Right lung (tissue), 2 donors: ENCODE measurements at regions not wholly inside any gene's neighbourhood (a gene's known extent, or its start where the extent isn't known, plus 50 kb on each side); places are given as distances from the start of the nearest gene placed in this dataset.

Experiments used
- DNase-seq, 2 donors: peaks; one replicate each; pipeline ENCODE4 v3.0.0-alpha.2; 2013

DNA sequence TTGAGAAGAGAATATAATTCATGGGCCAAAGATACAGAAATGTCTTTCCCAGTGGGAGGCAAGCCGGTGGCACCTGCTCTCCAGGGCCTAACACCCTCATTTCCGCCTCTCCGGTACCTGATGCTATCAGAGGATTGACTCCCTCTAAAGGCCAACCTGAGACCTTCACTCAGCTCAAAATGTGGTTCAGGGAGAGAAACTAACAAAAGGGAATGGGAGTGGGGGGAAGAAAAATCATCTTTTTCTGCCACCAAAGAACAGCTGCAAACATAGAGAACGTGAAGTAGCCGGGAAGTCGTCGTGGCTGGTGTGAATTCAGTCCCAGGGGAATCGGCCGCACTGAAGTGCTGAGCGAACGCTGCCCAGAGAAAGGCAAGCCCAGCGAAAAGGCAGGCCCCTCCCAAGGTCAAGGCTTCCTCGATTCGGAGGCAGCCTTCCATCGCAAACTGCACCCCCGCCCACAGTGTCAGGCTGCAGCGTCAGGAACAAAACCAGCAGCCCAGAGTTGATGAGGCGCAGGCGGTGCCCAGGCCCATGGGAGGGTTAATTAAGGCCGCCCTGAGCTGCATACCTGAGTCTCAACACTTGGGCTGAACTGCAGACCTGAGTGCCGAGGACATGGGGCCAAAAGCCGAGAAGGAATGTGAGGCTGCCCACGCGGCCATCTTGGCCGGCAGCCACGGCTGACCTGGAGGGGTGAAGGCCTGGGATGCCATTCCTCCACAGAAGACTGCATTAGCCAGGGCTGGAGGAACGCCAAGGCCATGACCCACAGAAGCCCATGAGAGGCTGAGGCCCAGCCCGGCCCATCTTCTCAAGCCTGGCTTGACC is 160.2 kb downstream of the PSMG1 start:
- no peak for DNase-seq

DNA sequence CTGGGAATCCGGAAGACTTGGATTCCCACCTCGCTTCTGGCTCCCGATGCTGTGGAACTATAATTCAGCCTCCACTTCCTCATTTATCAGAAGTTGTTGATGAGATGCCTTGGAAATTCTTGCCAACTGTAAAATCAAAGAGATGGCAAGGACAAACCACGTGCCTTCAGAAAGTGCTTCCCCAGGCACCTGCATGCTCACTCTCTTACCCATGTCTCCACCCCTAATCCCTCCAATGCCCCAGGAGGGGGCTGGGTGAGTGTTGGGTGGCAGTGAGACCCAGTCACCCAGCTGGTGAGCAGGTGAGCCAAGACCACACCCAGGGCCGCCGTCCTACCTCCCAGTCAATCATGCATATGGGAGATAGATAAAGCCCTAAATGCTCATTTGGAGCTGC is 160.8 kb downstream of the PSMG1 start:
- no peak for DNase-seq

DNA sequence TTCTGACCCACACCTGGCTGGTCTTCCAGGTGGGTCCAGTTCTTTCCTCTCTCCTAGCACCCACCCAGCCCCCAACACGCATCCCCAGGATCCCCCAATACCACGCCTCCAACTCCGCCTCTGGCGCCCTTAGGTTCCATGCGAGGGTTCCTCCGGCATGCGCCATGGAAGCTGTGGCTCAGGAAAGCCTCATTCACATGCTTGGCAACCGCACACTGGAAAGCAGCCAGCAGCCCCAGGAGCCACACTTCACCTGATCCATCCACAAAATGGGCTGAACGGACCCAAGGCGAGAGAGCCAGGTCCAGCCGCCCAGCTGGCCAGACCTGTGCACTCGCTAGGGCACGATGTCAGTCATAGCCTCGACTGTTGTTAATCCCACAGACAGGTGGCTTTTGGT is 161.2 kb downstream of the PSMG1 start:
- DNase-seq: no peak

DNA sequence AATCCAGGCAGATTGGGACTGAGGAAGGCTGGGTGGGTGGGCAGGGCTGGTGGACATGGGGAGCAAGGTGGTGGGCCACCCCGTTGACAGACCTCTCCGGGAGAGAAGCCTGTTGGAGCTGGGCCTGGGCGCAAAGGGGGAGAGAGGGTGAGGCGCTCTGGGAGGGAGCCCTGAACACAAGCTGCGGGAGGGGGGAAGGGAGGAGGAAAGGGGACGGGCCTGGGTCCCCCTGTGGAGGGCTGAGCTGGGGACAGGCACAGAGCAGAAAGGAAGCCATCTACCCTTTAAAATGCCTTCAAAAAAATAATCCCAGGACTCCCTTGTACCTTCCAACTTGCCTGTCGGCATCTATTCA is 161.8 kb downstream of the PSMG1 start:
- DNase-seq: no peak

DNA sequence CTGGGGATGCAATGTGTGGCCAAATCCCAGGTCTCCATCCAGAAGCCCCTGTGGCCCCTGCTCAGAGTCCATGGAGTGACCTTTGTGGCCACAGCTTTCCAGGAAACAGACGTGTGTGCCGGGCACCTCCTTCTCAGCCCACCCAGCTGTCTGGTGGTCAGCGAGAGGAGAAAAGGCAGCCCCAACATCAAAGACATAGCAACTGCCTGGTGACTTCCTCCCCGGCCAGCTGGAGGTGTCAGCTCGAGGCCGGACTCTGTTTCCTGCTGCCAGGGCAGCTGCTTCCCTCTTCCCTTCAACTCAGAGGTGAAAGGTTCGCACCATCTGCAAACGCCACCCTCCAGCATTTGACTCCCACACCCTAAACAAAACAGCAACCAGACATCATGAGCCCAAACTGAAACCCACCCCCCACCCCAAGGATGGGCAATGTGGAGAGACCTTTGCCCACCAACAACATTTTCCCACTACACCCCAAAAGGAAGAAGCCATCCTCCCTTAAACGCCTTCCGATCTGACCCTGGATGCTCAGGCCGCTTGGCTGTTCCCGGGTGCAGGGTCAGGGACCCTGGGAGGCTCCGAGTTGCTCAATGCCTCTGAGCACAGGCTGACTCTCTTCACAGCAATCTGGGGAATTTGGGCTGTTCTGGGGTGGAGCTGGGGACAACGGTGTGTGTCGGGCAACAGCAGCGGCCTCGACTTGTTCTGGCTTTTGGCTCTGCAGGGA is 162.3 kb downstream of the PSMG1 start:
- peak; percentile 51 to 55 for DNase-seq

DNA sequence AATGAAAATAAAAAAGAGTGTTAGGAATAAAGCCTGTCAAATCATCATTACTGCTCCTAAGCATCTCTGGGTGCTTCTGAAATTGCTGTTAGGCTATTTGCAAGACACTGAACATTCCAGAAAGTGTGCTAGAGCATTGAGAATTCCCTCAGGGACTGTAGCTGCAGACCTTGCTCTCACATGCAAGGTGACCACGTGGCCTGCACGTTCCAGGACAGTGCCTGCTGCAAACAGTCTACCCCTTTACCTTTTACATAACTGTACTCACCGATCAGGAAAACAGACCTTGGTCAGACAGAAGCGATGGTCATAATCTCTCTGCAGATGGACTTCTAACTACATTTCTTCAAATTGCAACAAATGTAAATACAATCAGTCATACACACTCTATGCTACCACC is 164.5 kb downstream of the PSMG1 start:
- DNase-seq: no peak

DNA sequence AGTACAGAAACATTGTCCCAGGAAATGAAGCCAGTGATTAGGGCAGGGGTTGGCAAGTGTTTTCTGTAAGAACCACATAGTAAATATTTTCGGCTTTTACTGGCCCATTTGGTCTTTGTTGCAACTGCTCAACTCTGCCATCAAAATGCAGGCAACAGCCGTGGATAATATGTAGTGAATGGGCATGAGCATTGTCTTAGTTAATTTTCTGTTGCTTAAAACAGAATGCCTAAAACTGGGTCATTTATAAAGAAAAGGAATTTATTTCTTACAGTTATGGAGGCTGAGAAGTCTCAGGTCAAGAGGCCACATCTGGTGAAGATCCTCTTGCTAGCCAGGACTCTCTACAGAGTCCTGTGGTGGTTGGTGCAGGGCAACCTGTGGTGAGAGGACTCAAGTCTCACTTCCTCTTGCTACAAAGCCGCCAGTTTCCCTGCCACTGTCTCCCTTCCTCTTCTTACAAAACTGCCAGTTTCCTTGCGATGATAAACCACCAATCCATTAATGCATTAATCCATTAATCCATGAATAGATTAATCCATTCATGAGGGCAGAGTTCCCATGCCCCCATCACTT is 166.4 kb downstream of the PSMG1 start:
- DNase-seq: no peak

DNA sequence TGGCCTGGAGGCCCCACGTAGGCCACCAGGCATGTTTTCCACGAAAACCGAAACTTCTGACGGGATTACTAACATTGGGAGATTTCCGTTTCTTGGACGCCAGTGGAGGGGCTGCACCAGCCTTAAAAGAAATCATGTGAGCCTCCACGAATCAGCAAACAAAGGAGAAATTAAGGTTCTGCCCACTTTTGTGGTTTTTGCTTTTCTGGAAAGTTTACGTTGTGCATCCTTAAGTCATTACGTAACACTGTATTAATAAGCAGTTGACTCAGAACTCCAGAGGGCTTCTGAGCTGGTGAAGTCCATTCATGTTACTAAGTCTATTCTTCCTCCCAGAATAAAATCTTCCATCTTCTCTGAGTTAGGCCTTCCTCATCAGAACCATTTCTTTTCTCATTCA is 168.5 kb downstream of the PSMG1 start:
- DNase-seq: no peak

DNA sequence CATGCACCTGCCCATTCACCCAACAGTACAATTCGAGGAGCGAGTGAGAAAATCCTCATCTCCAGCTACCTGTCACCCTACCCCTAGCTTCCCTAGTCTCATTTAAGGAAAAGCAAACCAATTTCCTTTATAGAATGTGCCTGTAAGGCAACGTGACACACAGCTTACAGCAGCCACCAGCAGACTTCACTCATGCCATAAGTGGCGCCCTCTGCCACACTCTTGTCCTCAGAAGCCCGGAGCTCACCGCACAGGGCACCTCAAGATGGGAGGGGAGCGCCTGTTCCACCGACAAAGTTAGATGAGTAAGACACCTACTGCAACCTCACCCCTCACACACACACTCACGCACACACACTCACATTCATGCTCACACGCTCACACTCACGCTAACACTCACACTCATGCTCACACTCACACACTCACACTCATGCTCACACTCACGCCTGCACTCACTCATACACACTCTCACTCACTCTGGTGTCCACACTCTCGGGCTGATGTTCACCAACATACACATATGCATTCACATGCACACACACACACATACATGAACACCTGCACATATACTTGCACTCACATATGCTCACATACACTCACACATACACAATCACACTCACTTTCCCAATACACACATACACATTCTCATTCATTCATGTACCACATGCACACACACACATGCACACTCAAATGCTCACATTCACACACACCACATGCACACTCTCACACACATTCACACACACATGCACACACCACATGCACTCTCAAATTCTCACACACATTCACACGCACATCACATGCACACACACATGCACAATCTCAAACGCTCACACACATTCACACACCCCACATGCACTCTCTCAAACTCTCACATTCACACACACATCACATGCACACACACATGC is 170.7 kb downstream of the PSMG1 start:
- no peak for DNase-seq

DNA sequence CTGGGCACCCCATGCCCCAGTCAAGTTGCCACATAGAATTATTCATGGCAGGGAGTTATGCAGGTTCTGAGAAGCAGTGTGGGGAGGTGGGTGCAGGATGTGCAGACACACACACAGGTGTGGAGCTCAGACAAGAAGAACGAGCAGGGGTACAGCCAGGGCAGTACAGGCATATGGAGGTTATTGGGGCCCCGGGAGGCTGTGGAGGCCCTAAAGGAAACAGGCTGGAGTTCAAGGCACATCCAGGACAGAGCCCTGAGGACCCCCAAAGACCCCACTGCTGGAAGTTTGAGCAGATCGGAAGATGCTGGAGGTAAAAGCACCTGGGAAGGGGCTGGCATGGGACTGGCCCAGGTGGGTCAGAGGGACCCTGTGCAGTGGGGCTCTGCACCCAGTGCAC is 171.3 kb downstream of the PSMG1 start:
- DNase-seq: no peak

DNA sequence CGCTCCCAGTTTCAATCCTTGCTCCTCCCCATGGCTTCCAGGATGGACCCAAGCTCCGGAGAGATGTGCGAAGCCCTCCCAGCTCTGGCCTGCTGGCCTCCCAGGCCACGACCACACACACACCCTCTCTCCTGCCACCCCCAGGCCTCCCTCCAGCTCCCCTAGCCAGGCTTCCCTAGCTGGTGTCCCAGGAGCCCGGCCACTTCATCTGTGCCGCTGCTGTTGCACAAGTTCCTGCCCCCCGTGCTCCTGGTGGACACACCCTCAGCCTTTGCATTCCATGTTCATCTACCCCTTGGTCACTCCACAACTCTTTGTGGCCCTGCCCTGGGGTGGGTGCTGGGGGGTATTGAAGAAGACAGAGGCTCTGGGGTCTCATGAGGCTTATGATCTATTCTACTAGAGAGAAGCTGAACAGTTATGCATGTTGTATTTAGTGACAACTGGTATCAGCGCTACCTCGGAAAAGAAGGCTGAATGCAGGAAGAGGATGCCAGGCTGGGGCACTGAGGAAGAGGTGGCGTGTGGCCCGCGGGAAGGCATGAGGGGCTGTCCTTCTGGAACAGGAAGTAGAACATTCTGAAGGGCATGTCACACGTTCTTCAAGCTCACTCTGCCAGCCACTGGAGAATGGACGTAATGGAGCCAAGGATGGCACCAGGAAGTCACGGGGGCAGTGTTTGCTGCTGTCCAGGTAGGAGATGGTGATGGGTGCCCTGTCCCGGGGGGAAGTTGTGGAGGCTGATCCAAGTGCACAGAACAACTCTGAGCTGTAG is 172.4 kb downstream of the PSMG1 start:
- DNase-seq: no peak

DNA sequence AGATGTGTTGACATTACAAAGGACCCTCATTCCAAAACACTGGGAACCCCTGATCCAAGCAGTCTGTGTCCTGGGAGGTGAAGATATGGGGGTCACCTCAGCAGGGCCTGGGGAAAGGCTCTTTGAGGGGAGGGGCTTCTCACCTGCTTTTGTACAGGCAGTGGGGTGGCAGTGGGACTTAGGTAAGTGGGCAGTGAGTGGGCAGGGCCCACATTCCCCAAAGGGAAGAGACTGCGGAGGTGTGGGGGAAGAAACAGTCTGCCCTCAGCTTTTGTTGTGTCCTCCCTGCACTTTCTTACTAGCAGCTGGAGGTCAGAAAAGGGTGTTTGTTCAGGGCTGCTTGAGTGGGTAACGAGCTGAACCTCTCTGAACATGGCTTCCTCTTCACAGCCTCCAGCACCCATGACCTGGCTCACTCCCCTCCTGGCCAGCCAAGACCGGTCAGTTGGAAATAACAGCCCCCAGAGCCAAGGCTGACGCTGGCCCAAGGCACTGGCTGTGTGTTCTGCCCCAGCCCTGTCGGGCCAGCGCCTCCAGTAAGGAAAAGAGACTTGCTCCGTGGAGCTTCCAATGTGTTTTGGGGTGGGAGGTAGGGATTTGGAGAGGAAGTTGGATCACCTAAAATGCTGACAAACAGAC is 173.5 kb downstream of the PSMG1 start:
- DNase-seq: no peak

DNA sequence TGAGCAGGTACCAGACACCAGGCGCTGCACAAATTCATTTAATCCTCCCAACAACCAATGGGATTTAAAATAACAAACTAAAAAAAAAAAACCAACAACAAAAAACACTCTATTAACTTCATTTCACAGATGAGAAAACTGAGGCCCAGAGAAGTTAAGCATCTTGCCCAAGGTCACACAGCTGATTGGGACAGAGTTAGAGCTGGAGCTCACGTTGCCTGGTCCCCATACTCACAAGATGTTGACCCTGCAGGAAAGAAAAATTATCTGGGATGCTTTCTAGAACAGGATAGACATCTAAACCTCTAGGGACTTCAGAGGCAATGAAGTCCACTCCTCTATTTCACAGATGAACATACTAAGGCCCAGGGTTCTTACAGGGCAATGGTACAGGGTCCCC is 175.3 kb downstream of the PSMG1 start:
- no peak for DNase-seq

DNA sequence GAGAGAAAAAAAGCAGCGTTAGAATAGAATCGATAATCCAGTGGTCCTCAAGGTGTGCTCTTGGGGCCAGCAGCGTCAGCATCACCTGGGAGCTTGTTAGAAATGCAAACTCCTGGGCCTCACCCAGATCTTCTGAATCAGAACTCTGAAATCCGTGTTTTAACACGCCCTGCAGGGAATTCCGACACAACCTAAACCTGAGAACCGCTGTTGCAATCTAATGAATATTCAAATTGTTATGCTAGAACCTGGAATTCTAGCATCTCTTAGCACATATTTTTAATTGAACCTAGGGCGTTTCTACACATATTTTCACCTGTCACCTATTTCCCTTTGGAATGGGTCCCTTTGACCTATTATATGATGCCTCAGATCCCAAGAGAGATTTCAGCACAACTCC is 175.7 kb downstream of the PSMG1 start:
- no peak for DNase-seq

DNA sequence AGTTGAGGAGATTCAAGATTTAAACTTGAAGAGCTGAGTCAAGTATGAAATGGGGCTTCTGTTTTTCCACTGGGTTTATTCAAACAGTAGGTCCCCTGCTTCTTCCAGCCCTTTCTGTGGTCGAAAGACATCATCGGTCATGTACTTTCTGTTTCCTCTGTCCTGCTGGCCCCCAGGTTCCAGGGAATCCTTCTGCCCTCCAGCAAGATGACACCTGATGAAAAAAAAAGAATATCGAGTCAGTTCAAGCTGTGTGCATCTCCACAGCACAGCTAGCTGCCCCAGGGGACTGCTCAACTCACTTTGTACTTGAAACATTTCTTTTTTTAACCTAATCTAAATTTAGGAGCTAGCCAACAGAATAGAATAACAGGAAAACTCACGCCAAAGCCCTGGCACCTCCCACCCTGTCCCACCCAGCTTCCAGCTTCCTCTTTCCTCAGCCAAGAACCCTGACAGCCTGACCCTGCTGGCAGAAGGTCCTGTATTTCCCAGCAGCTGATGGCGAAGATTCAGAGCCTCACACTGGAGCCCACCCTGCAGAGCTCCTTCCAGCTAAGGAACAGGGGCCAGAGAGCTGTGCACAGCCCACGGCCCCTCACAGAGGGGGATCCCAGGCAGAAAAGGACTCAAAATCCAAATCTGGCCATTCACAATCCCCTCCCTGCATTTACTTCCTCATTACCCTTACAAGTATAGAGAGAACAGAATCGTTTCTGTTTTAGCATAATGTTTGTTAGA is 176.5 kb downstream of the PSMG1 start:
- DNase-seq: peak in 1 of 2 donors; percentile 79

DNA sequence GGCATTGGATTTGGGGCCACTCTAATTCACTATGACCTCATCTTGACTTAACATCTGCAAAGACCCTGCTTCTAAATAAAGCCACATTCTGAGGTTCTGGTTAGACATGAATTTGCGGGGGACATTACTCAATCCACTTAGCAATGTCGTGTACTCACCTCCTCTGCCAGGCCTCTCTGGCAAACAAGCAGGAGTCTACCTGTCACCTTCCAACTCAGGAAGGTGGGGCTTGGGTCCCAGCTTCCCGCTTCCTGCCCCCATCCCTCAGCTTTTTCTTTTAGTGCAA is 177.8 kb downstream of the PSMG1 start:
- no peak for DNase-seq

DNA sequence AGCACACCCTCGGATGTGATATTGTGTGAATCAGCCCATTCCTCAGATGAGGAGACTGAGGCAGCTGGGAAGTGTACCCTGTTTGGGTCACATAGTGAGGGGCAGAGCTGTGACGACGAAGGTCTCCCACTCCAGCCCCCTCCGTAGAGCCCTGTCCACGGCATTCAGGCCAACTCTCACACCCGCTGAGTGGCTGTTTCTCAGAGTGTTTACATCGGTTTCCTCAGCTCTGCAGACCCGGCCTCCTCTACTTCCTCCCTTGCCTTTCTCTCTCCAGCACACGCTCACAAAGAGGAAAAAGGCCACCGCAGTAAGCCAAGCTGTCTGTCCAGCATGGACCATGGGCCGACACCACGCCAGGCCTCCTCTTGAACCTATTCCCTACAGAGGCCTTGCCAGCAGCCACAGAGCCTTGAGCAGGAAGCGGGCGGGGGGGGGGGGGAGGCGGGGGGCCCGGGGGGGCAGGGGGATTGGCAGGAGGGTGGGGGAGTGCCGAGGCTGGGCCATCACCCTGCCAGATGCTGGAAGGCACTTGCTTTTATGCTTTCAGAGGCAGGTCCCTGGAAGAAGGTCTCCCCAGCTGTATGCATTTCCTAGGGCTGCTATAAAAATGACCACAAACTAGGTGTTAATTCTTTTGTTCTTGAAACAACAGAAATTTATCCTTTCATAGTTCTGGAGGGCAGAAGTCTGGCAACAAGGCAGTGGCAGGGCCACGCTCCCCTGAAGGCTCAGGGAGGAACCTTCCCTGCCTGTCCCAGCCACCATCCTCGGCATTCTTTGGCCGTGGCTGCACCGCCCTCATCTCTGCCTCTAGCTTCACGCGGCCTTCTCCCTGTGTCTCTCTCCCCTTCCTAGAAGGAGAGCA is 178.4 kb downstream of the PSMG1 start:
- DNase-seq: peak; percentile 87 to 91

DNA sequence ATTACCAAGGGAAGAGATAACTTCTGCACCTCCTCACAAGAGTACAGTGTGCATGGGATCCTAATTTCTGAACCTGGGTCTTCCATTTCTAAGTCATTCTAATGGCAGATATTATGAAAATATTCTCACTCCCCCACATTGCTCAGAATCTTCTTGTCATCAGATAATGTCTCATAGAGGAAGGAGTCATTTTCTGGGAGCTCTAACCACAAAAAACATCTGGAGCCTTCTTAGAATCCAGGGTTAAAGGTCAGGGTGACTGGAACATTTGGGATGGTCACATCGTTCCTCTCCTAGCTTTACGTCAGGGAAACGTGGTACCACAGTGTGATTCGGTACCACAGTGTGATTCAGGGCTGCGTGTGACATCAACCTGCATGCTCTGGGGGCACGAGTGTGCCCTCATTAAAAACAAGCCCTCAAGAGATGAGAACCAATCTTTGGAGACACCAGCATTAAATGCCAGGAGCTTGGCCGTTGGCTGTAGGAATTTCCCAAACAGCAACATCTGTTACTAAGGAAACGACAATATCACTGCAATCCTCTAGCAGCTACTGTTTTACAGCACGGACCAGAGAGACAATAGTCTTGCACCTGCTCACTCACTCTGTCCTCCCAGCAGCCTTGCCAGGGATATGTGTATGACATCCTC is 179.1 kb downstream of the PSMG1 start:
- DNase-seq: peak in 1 of 2 donors; percentile 22

DNA sequence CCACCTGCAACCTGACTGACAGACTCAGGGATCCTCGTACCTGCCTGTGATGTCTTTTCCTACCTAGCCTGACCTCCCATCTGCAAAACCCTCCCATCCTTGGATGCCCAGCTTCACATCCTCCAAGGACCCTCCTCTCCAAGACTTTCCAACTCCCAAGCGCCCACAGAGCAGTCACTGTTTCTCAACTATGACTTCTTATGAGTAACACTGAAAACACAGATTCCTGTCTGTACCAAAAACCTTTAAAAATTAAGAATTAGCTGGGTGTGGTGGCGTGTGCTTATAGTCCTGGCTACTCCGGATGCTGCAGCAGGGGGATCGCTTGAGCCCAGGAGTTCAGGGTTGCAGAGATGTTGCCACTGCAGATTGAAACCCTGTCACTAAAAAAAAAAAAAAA is 181.9 kb downstream of the PSMG1 start:
- no peak for DNase-seq
